Thyroid gland (tissue), 4 donors: ENCODE measurements at regions not wholly inside any gene's neighbourhood (a gene's known extent, or its start where the extent isn't known, plus 50 kb on each side); places are given as distances from the start of the nearest gene placed in this dataset.

Experiments
- DNase-seq, 2 donors: peaks; one replicate each; pipeline ENCODE4 v3.0.0-alpha.2; 2019
- H3K27ac ChIP-seq, 3 donors: fragments of 200-600 bp; sonication (generic); 1 replicate in 2 of 3; 2 replicates in 1 of 3; pipeline ENCODE4 v1.5.1; 2016 to 2019; ENCODE audit warnings: mild to moderate bottlenecking in 1 of 3, moderate library complexity in 1 of 3
- H3K27me3 ChIP-seq: fragments of 200-600 bp; sonication (generic); one replicate; pipeline ENCODE4 v1.5.1; 2019
- H3K36me3 ChIP-seq, 2 donors: fragments of 200-600 bp; sonication (generic); one replicate each; pipeline ENCODE4 v1.5.1; 2016 to 2019
- H3K4me1 ChIP-seq, 2 donors: fragments of 200-600 bp; sonication (generic); one replicate each; pipeline ENCODE4 v1.5.1; 2017 to 2019
- H3K4me3 ChIP-seq, 3 donors: fragments of 200-600 bp; sonication (generic); replicated peaks in 1 of 3; 1 replicate in 2 of 3; 2 replicates in 1 of 3; pipeline ENCODE4 v1.5.1; 2016; ENCODE audit warnings: mild to moderate bottlenecking in 1 of 3
- H3K9me3 ChIP-seq: fragments of 200-600 bp; sonication (generic); one replicate; pipeline ENCODE4 v1.5.1; 2017
- CTCF ChIP-seq, 6 experiments: fragments of 200-600 bp in 3 of 6; fragments of 450-650 bp in 3 of 6; sonication (generic) in 3 of 6; IDR thresholded peaks; one replicate each; pipeline ENCODE4 v1.5.1; 2016 to 2019; ENCODE audit warnings: antibody characterized with exemption in 6 of 6, mild to moderate bottlenecking in 2 of 6, inconsistent platforms in 1 of 6, moderate library complexity in 1 of 6
- POLR2A ChIP-seq, 2 donors: fragments of 450-650 bp; IDR thresholded peaks; one replicate each; pipeline ENCODE4 v1.6.1; 2017; ENCODE audit warnings: antibody characterized with exemption in 2 of 2, mild to moderate bottlenecking in 2 of 2, moderate library complexity in 1 of 2
- WGBS, 2 donors: methylation state at CpG; one replicate each; pipeline ENCODE4 v1.1.5; 2017; 5-methylcytosine and 5-hydroxymethylcytosine counted together
- intact Hi-C: fragments of 100-400 bp; cut with DNase I; formaldehyde crosslinking; loops from one replicate; pipeline ENCODE4 v1.15.1; 2023

- TF ChIP-seq POLR2A (IDR thresholded peaks at IDR 0.05) (no peak), CTCF (IDR thresholded peaks at IDR 0.05) (no peak)
- WGBS, 2 donors: 80 to 81% methylated on average over 11 of the region's 11 CpGs
- no peak overlapping the region for H3K4me3 ChIP-seq
- no peak for DNase-seq
- H3K4me1 ChIP-seq: no peaks in the 10 kb centered on the region
- H3K36me3 ChIP-seq: no peaks in the 10 kb centered on the region
- H3K27me3 ChIP-seq: no peaks in the 10 kb centered on the region
- H3K27ac ChIP-seq: no peak overlapping the region
- H3K9me3 ChIP-seq: no peaks in the 10 kb centered on the region
- intact Hi-C loops: no loop called here
These were observed 230.9 kb upstream of the SULF2 start for GRCh38 chr20:48015943-48016723.

DNA sequence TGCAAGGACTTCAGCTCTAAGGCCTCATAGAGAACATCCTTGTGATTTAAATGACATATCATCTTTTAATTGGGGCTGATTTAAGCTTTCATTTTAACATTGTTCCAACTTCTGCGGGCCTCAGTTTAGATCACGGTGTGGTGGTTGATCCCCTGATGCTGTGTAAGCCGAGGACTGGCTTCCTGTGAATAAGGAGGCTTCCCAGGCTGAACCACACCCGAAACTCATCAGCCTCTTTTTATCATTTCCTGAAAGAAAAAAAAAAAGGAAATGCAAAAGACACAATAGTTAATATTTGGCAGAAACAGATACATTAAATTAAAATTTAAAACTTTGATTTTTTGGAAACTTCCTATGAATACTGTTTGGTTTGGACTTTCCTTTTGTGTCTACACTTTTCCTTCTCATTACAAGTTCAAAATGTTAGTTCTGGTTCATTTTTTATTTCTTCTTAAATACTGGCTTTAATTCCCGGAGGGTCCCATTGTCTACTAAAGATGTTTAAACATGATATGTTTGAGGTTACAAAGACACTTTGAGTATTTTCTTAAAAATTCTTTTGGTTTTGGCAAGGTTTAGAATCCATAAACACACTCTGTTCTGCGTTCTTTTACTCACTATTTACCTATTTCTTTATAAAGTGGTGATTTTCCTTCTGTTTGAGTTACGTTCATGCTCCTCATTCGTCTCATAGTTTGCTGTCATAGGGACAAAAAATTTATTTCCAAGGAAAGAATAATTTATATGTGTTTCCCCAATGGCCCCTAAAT, 230.0 kb upstream of the SULF2 start:
- TF ChIP-seq POLR2A (IDR thresholded peaks at IDR 0.05): no peak
- TF ChIP-seq CTCF (IDR thresholded peaks at IDR 0.05): no peak
- no peaks in the 10 kb centered on the region for H3K27me3 ChIP-seq
- no peaks in the 10 kb centered on the region for H3K4me1 ChIP-seq
- H3K4me3 ChIP-seq: no peak overlapping the region
- no peaks in the 10 kb centered on the region for H3K36me3 ChIP-seq
- DNase-seq: no peak
- no peaks in the 10 kb centered on the region for H3K9me3 ChIP-seq
- no peak overlapping the region for H3K27ac ChIP-seq
- intact Hi-C loops: no loop called here
- 68 to 71% methylated on average over 8 of the region's 8 CpGs for WGBS, 2 donors

GRCh38 chr20:48012401-48012974, 227.2 kb upstream of the SULF2 start:
- DNase-seq: no peak
- intact Hi-C loops: no loop called here
- Histone ChIP-seq H3K27ac (no peak overlapping the region), H3K4me3 (no peak overlapping the region), H3K36me3 (no peaks in the 10 kb centered on the region), H3K9me3 (no peaks in the 10 kb centered on the region), H3K4me1 (no peaks in the 10 kb centered on the region), H3K27me3 (no peaks in the 10 kb centered on the region)
- no peak for TF ChIP-seq CTCF (IDR thresholded peaks at IDR 0.05)
- no peak for TF ChIP-seq POLR2A (IDR thresholded peaks at IDR 0.05)
- WGBS, 2 donors: 32 to 55% methylated on average over 2 of the region's 2 CpGs

DNA sequence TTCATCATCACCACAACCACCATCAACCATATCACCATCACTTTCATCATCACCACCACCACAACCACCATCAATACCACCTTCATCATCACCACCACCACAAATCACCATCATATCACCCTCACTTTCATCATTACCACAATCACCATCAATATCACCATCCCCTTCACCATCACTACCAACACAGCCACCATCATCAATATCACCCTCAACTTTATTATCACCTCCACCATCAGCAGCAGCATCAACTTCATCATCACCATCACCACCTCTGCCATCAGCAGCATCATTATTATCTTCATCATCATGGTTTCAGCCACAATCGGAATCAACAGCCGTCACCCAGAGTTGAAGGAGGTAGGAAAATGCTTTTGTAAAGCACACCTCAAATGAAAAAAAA, 225.7 kb upstream of the SULF2 start:
- Histone ChIP-seq H3K27me3 (no peaks in the 10 kb centered on the region), H3K36me3 (no peaks in the 10 kb centered on the region), H3K4me1 (no peaks in the 10 kb centered on the region), H3K4me3 (no peak overlapping the region), H3K27ac (no peak overlapping the region), H3K9me3 (no peaks in the 10 kb centered on the region)
- intact Hi-C loops: no loop called here
- whole genome bisulfite sequencing, 2 donors: 93 to 96% methylated on average over 2 of the region's 2 CpGs
- DNase-seq: no peak
- TF ChIP-seq CTCF (IDR thresholded peaks at IDR 0.05) (no peak), POLR2A (IDR thresholded peaks at IDR 0.05) (no peak)

- no peak for TF ChIP-seq POLR2A (IDR thresholded peaks at IDR 0.05)
- no peak for TF ChIP-seq CTCF (IDR thresholded peaks at IDR 0.05)
- no peaks in the 10 kb centered on the region for H3K4me1 ChIP-seq
- no peak overlapping the region for H3K27ac ChIP-seq
- WGBS, 2 donors: 84 to 86% methylated on average over 3 of the region's 3 CpGs
- H3K4me3 ChIP-seq: no peak overlapping the region
- DNase-seq: no peak
- no peaks in the 10 kb centered on the region for H3K36me3 ChIP-seq
- intact Hi-C loops: no loop called here
- no peaks in the 10 kb centered on the region for H3K27me3 ChIP-seq
- H3K9me3 ChIP-seq: no peaks in the 10 kb centered on the region
These were observed 225.3 kb upstream of the SULF2 start for GRCh38 chr20:48010623-48011022.
